IPS-NIHi11 (cell line): ENCODE measurements at regions not wholly inside any gene's neighbourhood (a gene's known extent, or its start where the extent isn't known, plus 50 kb on each side); places are given as distances from the start of the nearest gene placed in this dataset.
"Not testable (repeated sequence)": the region's sequence is repeated elsewhere in the genome, so short reads cannot be mapped to it uniquely, and the experiment has no call there.

Experiments
- DNase-seq: peaks from one replicate; pipeline ENCODE4 v3.0.0; 2012; ENCODE audit warnings: mixed read lengths, low spot score

- no peak for DNase-seq
These were observed 109.2 kb upstream of the RAB12 start for GRCh38 chr18:8499810-8500675.

GRCh38 chr18:8501044-8501443, 108.2 kb upstream of the RAB12 start:
- DNase-seq, result no peak

GRCh38 chr18:8503248-8503647, 106.0 kb upstream of the RAB12 start:
- no peak for DNase-seq

GRCh38 chr18:8504424-8504823, 104.8 kb upstream of the RAB12 start:
- no peak for DNase-seq

- no peak for DNase-seq
These were observed 104.3 kb upstream of the RAB12 start for GRCh38 chr18:8504880-8505435.

- no peak for DNase-seq
These were observed 102.8 kb upstream of the RAB12 start for GRCh38 chr18:8506251-8507049.

- peak; percentile 39 for DNase-seq
These were observed 101.9 kb upstream of the RAB12 start for GRCh38 chr18:8507361-8507760.

GRCh38 chr18:8507915-8508705, 101.1 kb upstream of the RAB12 start:
- no peak for DNase-seq

GRCh38 chr18:8513249-8513648, 96.0 kb upstream of the RAB12 start:
- no peak for DNase-seq

GRCh38 chr18:8514409-8514808, 94.8 kb upstream of the RAB12 start:
- DNase-seq, result no peak

- no peak for DNase-seq
These were observed 93.9 kb upstream of the RAB12 start for GRCh38 chr18:8515142-8515865.

GRCh38 chr18:8516371-8517250, 92.6 kb upstream of the RAB12 start:
- no peak for DNase-seq

- no peak for DNase-seq
These were observed 92.0 kb upstream of the RAB12 start for GRCh38 chr18:8517276-8517675.

- DNase-seq, result no peak
These were observed 90.1 kb upstream of the RAB12 start for GRCh38 chr18:8519102-8519501.

GRCh38 chr18:8520266-8520665, 89.0 kb upstream of the RAB12 start:
- DNase-seq, result no peak

- no peak for DNase-seq
These were observed 86.5 kb upstream of the RAB12 start for GRCh38 chr18:8522756-8523155.

- DNase-seq, result peak; percentile 57
These were observed 83.5 kb upstream of the RAB12 start for GRCh38 chr18:8525692-8526091.

GRCh38 chr18:8526332-8526731, 82.9 kb upstream of the RAB12 start:
- no peak for DNase-seq

GRCh38 chr18:8529609-8530008, 79.6 kb upstream of the RAB12 start:
- DNase-seq, result no peak

GRCh38 chr18:8531084-8531483, 78.2 kb upstream of the RAB12 start:
- DNase-seq, result not testable (repeated sequence)
